Endothelial cell of umbilical vein (primary cell): ENCODE measurements at regions not wholly inside any gene's neighbourhood (a gene's known extent, or its start where the extent isn't known, plus 50 kb on each side); places are given as distances from the start of the nearest gene placed in this dataset.
"Not testable (repeated sequence)": the region's sequence is repeated elsewhere in the genome, so short reads cannot be mapped to it uniquely, and the experiment has no call there.

Experiments used
- BruUV-seq: library from RNA; stranded (reverse); fragments of 400-500 nt; replicated peaks from 2 replicates; lab custom pipeline; 2021; lab: Mats Ljungman, UMichigan
- CTCF ChIA-PET: fragments of 300-600, 350-600 bp; sonication (Branson Sonifier 250); formaldehyde crosslinking; loops from one replicate; lab custom pipeline; 2021; ENCODE audit warnings: antibody characterized with exemption, inconsistent platforms; lab: Charles Lee
- POLR2A ChIA-PET: fragments of 300-600, 350-600 bp; sonication (Branson Sonifier 250); formaldehyde crosslinking; loops from one replicate; lab custom pipeline; 2021; ENCODE audit warnings: antibody characterized with exemption, inconsistent platforms; lab: Charles Lee
- DNase-seq: peaks from one replicate; pipeline ENCODE4 v3.0.0-alpha.2; 2011; ENCODE audit warnings: low read depth, low spot score
- FAIRE-seq: peaks from 2 replicates; lab custom pipeline; 2011; peaks lifted over from hg19 to GRCh38; lab: Jason Lieb, UNC
- H2AFZ ChIP-seq: 2 replicates; pipeline ENCODE4 v1.6.0; 2012; ENCODE audit warnings: low read depth, low read length, control low read depth, inconsistent platforms
- H3K27ac ChIP-seq: 2 replicates; pipeline ENCODE4 v1.5.1; 2011; ENCODE audit warnings: low read depth, mild to moderate bottlenecking, control low read depth, low read length, moderate library complexity; ENCODE audit not compliant: insufficient read depth
- H3K27me3 ChIP-seq, 2 experiments: 2 replicates each; pipeline versions ENCODE4 v1.6.0 to v1.6.1; 2011; ENCODE audit warnings: low read length in 2 of 2, mixed read lengths in 1 of 2; ENCODE audit not compliant: control insufficient read depth in 2 of 2, insufficient read depth in 2 of 2
- H3K36me3 ChIP-seq, 2 experiments: 2 replicates in 1 of 2; 3 replicates in 1 of 2; pipeline ENCODE4 v1.5.1; 2011; ENCODE audit warnings: low read length in 2 of 2, mild to moderate bottlenecking in 1 of 2, moderate library complexity in 1 of 2; ENCODE audit not compliant: control insufficient read depth in 2 of 2, insufficient read depth in 2 of 2; ENCODE audit errors: extremely low read depth in 1 of 2
- H3K4me1 ChIP-seq: 3 replicates; pipeline ENCODE4 v1.5.1; 2011; ENCODE audit warnings: mild to moderate bottlenecking, low read length; ENCODE audit not compliant: control insufficient read depth, insufficient read depth; ENCODE audit errors: extremely low read depth
- H3K4me2 ChIP-seq: 2 replicates; pipeline ENCODE4 v1.6.1; 2011; ENCODE audit warnings: low read length, control low read depth, mixed read lengths; ENCODE audit not compliant: insufficient read depth
- H3K4me3 ChIP-seq, 3 experiments: fragments of 200-600 bp in 1 of 3; sonication (generic), shearing (Covaris generic) in 1 of 3; replicated peaks in 1 of 3; 2 replicates each; pipeline ENCODE4 v1.5.1; 2011 to 2016; ENCODE audit warnings: control low read depth in 3 of 3, low read length in 3 of 3, mild to moderate bottlenecking in 2 of 3, inconsistent platforms in 1 of 3, low read depth in 1 of 3, moderate library complexity in 1 of 3; ENCODE audit not compliant: insufficient read depth in 1 of 3
- H3K79me2 ChIP-seq: 2 replicates; pipeline ENCODE4 v1.6.0; 2012; ENCODE audit warnings: low read length, inconsistent platforms; ENCODE audit not compliant: control insufficient read depth, insufficient read depth
- H3K9ac ChIP-seq: replicated peaks from 2 replicates; pipeline ENCODE3; 2011; ENCODE audit warnings: low read length, control low read depth; ENCODE audit not compliant: insufficient read depth; ENCODE audit errors: extremely low read depth
- H3K9me1 ChIP-seq: replicated peaks from 3 replicates; pipeline ENCODE4 v1.6.0; 2011; ENCODE audit warnings: mild to moderate bottlenecking, low read length; ENCODE audit not compliant: control insufficient read depth, insufficient read depth; ENCODE audit errors: extremely low read depth
- H3K9me3 ChIP-seq: replicated peaks from 2 replicates; pipeline ENCODE4 v1.5.1; 2012; ENCODE audit warnings: low read length, inconsistent platforms; ENCODE audit not compliant: control insufficient read depth, insufficient read depth
- H4K20me1 ChIP-seq: replicated peaks from 2 replicates; pipeline ENCODE3; 2011; ENCODE audit warnings: mild to moderate bottlenecking, low read length; ENCODE audit not compliant: control insufficient read depth, insufficient read depth; ENCODE audit errors: extremely low read depth
- CTCF ChIP-seq, 2 donors: IDR thresholded peaks; 1 replicate in 1 of 2; 2 replicates in 1 of 2; pipeline ENCODE4 v1.5.1; 2011; ENCODE audit warnings: low read length in 2 of 2, mild to moderate bottlenecking in 2 of 2, moderate library complexity in 2 of 2, control low read depth in 1 of 2, inconsistent platforms in 1 of 2, low read depth in 1 of 2; ENCODE audit not compliant: insufficient read depth in 1 of 2; ENCODE audit errors: extremely low read depth in 1 of 2
- EZH2 ChIP-seq: IDR thresholded peaks from 2 replicates; pipeline ENCODE4 v1.6.1; 2012; ENCODE audit warnings: borderline replicate concordance, low read depth, mild to moderate bottlenecking, moderate library complexity, low read length, inconsistent platforms; ENCODE audit not compliant: severe bottlenecking
- FOS ChIP-seq: IDR thresholded peaks from 2 replicates; pipeline ENCODE4 v1.6.1; 2011; ENCODE audit warnings: mild to moderate bottlenecking, low read length, moderate library complexity, borderline replicate concordance; ENCODE audit not compliant: insufficient read depth
- GATA2 ChIP-seq: IDR thresholded peaks from 2 replicates; pipeline ENCODE4 v1.7.0; 2011; ENCODE audit warnings: low read depth, mild to moderate bottlenecking, moderate library complexity, mixed read lengths, low read length; ENCODE audit not compliant: insufficient read length, insufficient read depth
- JUN ChIP-seq: IDR thresholded peaks from 2 replicates; pipeline ENCODE4 v1.6.1; 2011; ENCODE audit warnings: borderline replicate concordance, low read depth; ENCODE audit not compliant: insufficient read length, insufficient read depth
- MAX ChIP-seq: IDR thresholded peaks from 2 replicates; pipeline ENCODE4 v1.6.1; 2011; ENCODE audit not compliant: insufficient read depth, insufficient read length
- MYC ChIP-seq: IDR thresholded peaks from one replicate; pipeline ENCODE4 v1.6.1; 2011; ENCODE audit warnings: mild to moderate bottlenecking, low read depth, low read length
- POLR2A ChIP-seq: IDR thresholded peaks from 2 replicates; pipeline ENCODE4 v1.6.1; 2012; ENCODE audit warnings: low read depth, mild to moderate bottlenecking, control low read depth, low read length
- POLR2AphosphoS5 ChIP-seq: IDR thresholded peaks from 2 replicates; pipeline ENCODE4 v1.6.1; 2012; ENCODE audit warnings: low read depth, mild to moderate bottlenecking, control low read depth, low read length, moderate library complexity; ENCODE audit not compliant: insufficient read depth
- dilution Hi-C: fragments of 300-500 bp; cut with MboI; formaldehyde crosslinking; loops from one replicate; pipeline ENCODE4 v1.15.0; 2019; ENCODE audit warnings: low sequenced_read_pairs; ENCODE audit not compliant: extremely low pct_ligation_motif_present
- intact Hi-C: fragments of 100-400 bp; cut with micrococcal nuclease; formaldehyde crosslinking; loops from one replicate; pipeline ENCODE4 v1.10.0; 2022

DNA sequence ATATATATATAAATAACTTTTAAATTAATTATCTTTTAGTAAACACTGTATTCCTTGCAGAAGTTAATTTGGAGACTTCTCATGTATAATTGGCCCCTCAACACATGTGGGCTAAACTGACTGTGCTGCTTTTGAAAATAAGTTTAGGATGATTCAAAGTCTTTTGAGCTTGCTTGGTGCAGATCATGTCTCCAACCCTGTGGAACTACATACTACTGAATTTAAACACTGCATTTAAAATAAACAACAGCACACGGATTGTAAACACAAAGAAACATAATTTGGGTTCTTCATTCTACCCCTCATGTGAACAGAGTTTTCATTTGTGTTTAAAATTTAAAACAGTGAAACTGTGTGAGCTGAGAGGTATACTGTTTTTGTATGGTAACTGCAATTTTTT lies 167.7 kb downstream of the DDX1 start:
- intact Hi-C loops: loop anchor here (10.0 kb wide), 1 partner anchor 155 kb away; no protein-coding TSS in a partner anchor

GRCh38 chr2:15759791-15760190 lies 168.1 kb downstream of the DDX1 start:
- H3K9ac ChIP-seq, H2AFZ ChIP-seq, H3K9me3 ChIP-seq, dilution Hi-C loops, H3K79me2 ChIP-seq, H3K4me2 ChIP-seq, BruUV-seq, H3K9me1 ChIP-seq, H3K27ac ChIP-seq, H4K20me1 ChIP-seq, H3K36me3 ChIP-seq, FAIRE-seq, DNase-seq, H3K4me3 ChIP-seq, POLR2A ChIA-PET: not testable (repeated sequence)
- intact Hi-C loops: loop anchor here (10.0 kb wide), 1 partner anchor 155 kb away; no protein-coding TSS in a partner anchor
- Histone ChIP-seq H3K27me3 (peaks cover 18 to 19% of the 10 kb centered on the region in 2 experiments), H3K4me1 (peaks cover 17% of the 10 kb centered on the region)
- CTCF ChIA-PET: interaction anchor here (0.6 to 1.8 kb wide), 4 partner anchors 9 to 413 kb away, joined by 3 to 7 read pairs (median 5); no protein-coding TSS in a partner anchor

More for the DNA sequence above, 167.7 kb downstream of the DDX1 start:
- no peak overlapping the region for H2AFZ ChIP-seq
- H3K9ac ChIP-seq: no peak overlapping the region
- ChIA-PET CTCF (interaction anchor here (0.6 to 1.1 kb wide), 2 partner anchors 8 to 414 kb away, joined by 3 to 4 read pairs; no protein-coding TSS in a partner anchor), POLR2A (no interaction called here)
- dilution Hi-C loops: no loop called here
- FAIRE-seq (no peak), DNase-seq (no peak)
- TF ChIP-seq GATA2 (no peak), JUN (no peak), POLR2A (no peak), FOS (no peak), EZH2 (no peak), POLR2AphosphoS5 (no peak), CTCF (IDR thresholded peaks at IDR 0.05; ENCODE audit: extremely low read depth in 1 of 2, insufficient read depth in 1 of 2, low read depth in 1 of 2, low read length in 2 of 2) (no peak), MYC (no peak), MAX (no peak)
- no peaks in the 10 kb centered on the region for H3K79me2 ChIP-seq
- no TSS peak for BruUV-seq
- H3K27me3 ChIP-seq: peaks cover 15 to 18% of the 10 kb centered on the region in 2 experiments
- H3K4me2 ChIP-seq: no peak overlapping the region
- no peak overlapping the region for H3K27ac ChIP-seq
- H3K9me3 ChIP-seq: no peaks in the 10 kb centered on the region
- no peaks in the 10 kb centered on the region for H3K9me1 ChIP-seq
- no peaks in the 10 kb centered on the region for H3K36me3 ChIP-seq
- no peaks in the 10 kb centered on the region for H4K20me1 ChIP-seq
- peaks cover 20% of the 10 kb centered on the region for H3K4me1 ChIP-seq
- no peak overlapping the region for H3K4me3 ChIP-seq
